K562 (cell line): ENCODE measurements at regions not wholly inside any gene's neighbourhood (a gene's known extent, or its start where the extent isn't known, plus 50 kb on each side); places are given as distances from the start of the nearest gene placed in this dataset.

Experiments
- CBX5 ChIP-seq: IDR thresholded peaks from 2 replicates; pipeline ENCODE4 v1.6.1; 2014; ENCODE audit warnings: low read depth, borderline replicate concordance
- EZH2 ChIP-seq: IDR thresholded peaks from 2 replicates; pipeline ENCODE4 v1.6.1; 2012; ENCODE audit warnings: low read depth, mild to moderate bottlenecking, inconsistent platforms, low read length, borderline replicate concordance
- HDAC6 ChIP-seq: IDR thresholded peaks from 2 replicates; pipeline ENCODE4 v1.6.1; 2012; ENCODE audit warnings: low read depth, mild to moderate bottlenecking, control low read depth, inconsistent platforms, low read length, moderate library complexity
- MEF2A ChIP-seq: IDR thresholded peaks from 2 replicates; pipeline ENCODE4 v1.6.1; 2011; ENCODE audit warnings: low read depth, mild to moderate bottlenecking, low read length, moderate library complexity; ENCODE audit not compliant: control insufficient read depth
- MTA3 ChIP-seq: fragments of 450-650 bp; formaldehyde crosslinking; IDR thresholded peaks from 2 replicates; pipeline ENCODE4 v1.6.1; 2017; ENCODE audit warnings: mild to moderate bottlenecking, borderline replicate concordance
- SIX5 ChIP-seq, 2 experiments: IDR thresholded peaks; 2 replicates each; pipeline ENCODE4 v1.6.1; 2011; ENCODE audit warnings: low read length in 2 of 2, borderline replicate concordance in 1 of 2, low read depth in 1 of 2, mild to moderate bottlenecking in 1 of 2, moderate library complexity in 1 of 2; ENCODE audit not compliant: insufficient read depth in 1 of 2

DNA sequence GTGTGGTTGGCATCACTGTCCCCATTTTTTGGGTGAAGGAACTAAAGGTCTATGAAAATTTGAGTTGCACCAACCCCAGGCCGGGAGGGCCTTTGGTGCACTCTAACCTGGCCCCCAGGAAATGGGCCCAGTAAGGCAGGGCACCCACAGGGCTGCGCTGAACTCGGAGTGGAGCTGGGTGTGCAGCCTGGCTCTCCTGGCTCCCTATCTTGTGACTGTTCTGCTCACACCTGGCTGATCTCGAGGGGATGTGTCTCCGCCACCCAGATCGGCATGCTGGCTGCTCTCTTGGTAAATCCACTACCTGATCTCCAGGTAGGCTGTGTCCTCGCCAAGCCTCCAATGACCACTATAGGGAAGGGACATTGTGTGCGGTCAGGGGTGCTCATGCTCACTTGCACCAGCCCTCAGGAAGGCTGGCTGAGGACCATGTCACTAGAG lies 259.8 kb downstream of the NSG2 start:
- TF ChIP-seq SIX5 (IDR thresholded peaks at IDR 0.05; ENCODE audit: borderline replicate concordance in 1 of 2, insufficient read depth in 1 of 2, low read depth in 1 of 2, low read length in 2 of 2) (no peak), MEF2A (no peak), EZH2 (no peak), MTA3 (no peak), HDAC6 (no peak), CBX5 (no peak)
